ENCODE measurements at regions not wholly inside any gene's neighbourhood (a gene's known extent, or its start where the extent isn't known, plus 50 kb on each side); places are given as distances from the start of the nearest gene placed in this dataset.

DNA sequence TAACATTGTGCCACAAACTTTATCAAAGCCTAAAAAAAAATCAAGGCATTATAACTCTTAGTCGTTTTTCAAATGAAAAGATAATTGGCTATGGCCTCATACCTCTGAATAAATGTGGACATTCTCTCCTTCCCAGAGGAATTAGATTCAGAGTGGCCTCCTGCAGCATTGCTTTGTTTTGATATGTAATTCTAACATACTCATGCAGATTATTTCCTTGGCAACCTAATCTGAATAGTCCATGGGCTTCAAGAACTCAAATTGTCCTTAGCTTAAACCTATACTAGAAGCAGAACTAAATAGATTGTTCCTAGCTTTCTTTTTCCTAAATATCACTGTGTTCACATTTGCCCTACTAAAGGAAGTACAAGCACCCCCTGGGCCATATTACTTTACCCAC lies 1146.9 kb downstream of the OLFM4 start:
- TF ChIP-seq, protein P1, sequence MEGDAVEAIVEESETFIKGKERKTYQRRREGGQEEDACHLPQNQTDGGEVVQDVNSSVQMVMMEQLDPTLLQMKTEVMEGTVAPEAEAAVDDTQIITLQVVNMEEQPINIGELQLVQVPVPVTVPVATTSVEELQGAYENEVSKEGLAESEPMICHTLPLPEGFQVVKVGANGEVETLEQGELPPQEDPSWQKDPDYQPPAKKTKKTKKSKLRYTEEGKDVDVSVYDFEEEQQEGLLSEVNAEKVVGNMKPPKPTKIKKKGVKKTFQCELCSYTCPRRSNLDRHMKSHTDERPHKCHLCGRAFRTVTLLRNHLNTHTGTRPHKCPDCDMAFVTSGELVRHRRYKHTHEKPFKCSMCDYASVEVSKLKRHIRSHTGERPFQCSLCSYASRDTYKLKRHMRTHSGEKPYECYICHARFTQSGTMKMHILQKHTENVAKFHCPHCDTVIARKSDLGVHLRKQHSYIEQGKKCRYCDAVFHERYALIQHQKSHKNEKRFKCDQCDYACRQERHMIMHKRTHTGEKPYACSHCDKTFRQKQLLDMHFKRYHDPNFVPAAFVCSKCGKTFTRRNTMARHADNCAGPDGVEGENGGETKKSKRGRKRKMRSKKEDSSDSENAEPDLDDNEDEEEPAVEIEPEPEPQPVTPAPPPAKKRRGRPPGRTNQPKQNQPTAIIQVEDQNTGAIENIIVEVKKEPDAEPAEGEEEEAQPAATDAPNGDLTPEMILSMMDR (IDR thresholded peaks at IDR 0.05 in 8 of 11, conservative IDR thresholded peaks at IDR 0.05 in 3 of 11), result no peak
- no peak for TF ChIP-seq POLR2A (IDR thresholded peaks at IDR 0.05)

Measured in spleen (tissue), 7 donors.